HFF-Myc (cell line): ENCODE measurements at regions not wholly inside any gene's neighbourhood (a gene's known extent, or its start where the extent isn't known, plus 50 kb on each side); places are given as distances from the start of the nearest gene placed in this dataset.

Source experiments
- DNase-seq: peaks from one replicate; pipeline ENCODE4 v3.0.0-alpha.2; 2011; ENCODE audit warnings: low read depth; ENCODE audit errors: extremely low read depth
- H3K4me3 ChIP-seq: replicated peaks from 2 replicates; pipeline ENCODE4 v1.5.1; 2011; ENCODE audit warnings: low read depth, mild to moderate bottlenecking, control low read depth, low read length
- TF ChIP-seq, protein P1 (sequence below): IDR thresholded peaks from 2 replicates; pipeline ENCODE4 v1.5.1; 2012; ENCODE audit warnings: mild to moderate bottlenecking, low read depth, low read length, control low read depth; ENCODE audit errors: missing control alignments

DNA sequence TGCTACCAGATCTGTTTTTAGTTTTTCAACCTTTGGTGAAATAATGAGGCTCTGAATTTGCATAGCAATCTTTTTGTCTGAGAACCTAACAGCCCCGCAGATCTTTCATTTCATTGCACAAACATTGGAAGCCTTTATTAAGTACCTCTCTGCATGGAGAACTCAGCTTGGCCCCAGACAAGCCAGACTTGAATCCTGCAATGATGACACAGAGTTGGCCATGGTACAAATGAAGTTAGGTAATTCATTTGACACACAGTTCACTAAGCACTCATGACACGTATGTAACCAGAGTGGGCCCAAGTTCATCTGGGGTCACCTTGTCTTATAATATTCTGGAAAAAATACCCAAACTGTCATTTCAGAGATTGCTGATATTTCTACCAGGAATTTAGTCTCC lies 439.1 kb upstream of the ID2 start:
- DNase-seq = no peak
- TF ChIP-seq, protein P1, sequence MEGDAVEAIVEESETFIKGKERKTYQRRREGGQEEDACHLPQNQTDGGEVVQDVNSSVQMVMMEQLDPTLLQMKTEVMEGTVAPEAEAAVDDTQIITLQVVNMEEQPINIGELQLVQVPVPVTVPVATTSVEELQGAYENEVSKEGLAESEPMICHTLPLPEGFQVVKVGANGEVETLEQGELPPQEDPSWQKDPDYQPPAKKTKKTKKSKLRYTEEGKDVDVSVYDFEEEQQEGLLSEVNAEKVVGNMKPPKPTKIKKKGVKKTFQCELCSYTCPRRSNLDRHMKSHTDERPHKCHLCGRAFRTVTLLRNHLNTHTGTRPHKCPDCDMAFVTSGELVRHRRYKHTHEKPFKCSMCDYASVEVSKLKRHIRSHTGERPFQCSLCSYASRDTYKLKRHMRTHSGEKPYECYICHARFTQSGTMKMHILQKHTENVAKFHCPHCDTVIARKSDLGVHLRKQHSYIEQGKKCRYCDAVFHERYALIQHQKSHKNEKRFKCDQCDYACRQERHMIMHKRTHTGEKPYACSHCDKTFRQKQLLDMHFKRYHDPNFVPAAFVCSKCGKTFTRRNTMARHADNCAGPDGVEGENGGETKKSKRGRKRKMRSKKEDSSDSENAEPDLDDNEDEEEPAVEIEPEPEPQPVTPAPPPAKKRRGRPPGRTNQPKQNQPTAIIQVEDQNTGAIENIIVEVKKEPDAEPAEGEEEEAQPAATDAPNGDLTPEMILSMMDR = no peak

DNA sequence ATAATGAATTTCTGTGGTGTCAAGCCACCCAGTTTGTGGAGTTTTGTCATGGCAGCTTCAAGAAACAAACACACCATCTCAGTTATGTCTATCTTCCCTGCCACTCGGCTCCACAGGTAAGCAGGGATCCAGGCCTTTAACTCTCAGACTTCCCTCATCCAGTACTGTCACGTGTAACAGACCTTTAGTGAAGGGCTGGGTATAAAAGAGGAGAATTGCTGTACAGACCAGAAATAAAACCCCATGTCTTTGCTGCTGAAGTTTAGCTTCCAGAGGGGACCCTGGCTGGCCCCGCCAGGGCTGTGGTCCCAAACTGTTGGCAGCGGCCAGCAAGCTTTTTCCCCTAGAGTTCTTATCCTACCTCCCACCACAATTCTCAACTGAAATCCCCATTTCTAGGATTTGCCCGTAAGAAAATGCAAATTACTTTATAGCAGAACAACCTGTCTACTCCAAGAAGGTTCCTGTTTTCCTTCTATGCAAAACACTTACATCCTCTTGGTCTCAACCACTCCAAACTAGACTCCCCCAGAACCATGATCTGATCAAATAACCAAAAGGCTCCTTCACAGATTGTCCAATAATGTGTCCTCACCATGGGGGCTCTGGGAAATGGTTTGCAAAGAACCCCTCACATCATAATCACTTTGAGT lies 438.0 kb upstream of the ID2 start:
- TF ChIP-seq, protein P1 = no peak
- H3K4me3 ChIP-seq = no peak overlapping the region
- no peak for DNase-seq

More for the DNA sequence above, 439.1 kb upstream of the ID2 start:
- H3K4me3 ChIP-seq = no peak overlapping the region

DNA sequence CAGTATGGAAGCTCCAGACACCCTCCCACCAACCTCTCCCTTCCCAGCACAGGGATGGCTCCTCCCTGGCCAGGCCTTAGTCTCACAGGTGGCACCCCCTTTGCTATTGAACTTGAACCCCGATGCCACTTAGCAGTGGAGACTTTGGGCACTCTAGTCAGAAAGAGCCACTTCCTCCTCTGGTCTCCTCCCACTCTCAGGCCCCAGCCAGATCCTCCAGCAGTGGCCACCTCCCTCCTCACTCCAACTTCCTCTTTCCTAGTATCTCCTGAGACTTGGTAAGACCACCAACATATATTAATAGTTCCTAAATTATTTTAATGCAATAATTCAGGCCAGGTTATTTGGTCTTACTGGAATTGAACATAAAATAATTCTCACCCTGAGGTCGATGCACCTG lies 437.2 kb upstream of the ID2 start:
- no peak overlapping the region for H3K4me3 ChIP-seq
- no peak for DNase-seq
- TF ChIP-seq, protein P1 = no peak

DNA sequence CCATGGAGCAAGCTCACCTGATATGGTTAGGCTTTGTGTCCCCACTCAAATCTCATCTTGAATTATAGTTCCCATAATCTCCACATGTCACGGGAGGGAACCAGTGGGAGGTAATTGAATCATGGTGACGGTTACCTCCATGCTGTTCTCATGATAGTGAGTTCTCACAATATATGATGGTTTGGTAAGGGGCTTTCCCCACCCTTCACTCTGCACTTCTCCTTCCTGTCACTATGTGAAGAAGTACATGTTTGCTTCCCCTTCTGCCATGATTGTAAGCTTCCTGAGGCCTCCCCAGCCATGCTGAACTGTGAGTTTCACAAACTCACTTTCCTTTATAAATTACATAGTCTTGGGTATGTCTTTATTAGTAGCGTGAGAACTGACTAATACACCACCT lies 435.7 kb upstream of the ID2 start:
- DNase-seq = no peak
- TF ChIP-seq, protein P1 = no peak
- no peak overlapping the region for H3K4me3 ChIP-seq

DNA sequence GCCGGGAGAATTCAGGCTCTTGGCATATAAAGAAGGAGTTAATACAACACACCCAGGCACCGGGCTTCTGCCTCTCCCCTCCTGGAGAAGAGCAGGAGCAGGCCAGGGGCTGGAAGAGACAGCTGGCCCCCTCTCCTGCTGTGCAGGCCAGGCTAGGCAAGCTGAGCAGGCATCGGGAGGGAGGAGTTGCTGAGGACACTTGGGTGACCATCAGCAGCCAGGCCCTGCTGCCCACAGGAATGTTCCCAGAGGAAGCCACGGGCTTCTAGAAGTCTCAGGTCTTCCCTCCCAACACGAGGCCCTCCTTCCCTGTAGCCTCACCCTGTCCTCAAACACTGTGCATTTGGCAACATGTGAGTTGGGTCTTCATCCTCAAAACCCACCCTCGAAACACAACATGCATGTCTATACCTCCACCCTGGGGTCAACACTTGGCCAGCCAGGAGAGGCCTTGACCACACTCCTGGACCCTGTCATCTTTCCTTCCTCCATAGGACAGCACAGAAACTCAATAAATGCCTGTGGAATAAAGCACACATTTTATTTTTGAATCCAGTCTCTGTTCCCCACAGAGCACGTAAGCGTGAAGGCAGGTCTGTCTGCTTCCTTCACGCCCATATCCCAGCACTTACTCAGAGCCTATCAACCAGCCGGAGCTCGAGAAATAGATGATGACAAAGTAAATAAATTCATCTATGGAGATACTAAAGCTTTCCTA lies 433.8 kb upstream of the ID2 start:
- no peak overlapping the region for H3K4me3 ChIP-seq
- TF ChIP-seq, protein P1 = no peak
- no peak for DNase-seq

DNA sequence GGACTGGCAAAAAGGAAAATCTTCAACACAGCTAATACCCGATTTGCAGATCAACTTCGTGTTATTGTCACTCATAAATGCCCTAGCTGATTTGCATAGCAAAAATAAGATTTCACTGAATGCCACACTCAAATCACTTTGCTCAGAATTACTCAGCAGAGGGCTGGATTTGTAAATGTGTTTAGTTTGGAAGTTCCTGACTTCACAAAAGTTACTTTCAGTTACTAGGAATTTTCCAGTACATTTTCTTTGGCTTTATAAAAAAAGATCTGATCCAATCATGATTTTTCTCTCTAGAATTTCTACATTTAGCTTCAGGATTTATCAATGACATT lies 433.3 kb upstream of the ID2 start:
- TF ChIP-seq, protein P1 = no peak
- DNase-seq = no peak
- H3K4me3 ChIP-seq = no peak overlapping the region

DNA sequence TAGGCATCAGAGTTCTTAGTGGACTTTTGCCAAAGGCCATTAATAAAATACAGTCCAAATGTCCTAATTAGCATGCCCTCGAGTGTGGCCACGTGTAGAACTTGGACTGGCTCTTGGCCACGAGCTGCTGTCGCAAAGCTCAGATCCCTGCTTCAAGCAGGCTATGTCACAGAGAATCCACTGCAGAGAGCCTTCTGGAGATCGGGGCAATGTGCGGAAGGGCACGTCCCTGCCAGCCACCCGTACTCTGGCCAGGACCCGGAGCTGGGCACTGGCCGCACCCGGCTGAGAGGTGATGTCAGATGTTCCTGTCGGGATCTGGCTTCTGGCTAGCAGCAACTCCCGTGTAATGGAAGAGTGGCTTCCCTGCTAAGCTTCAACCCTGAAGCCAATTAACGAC lies 432.7 kb upstream of the ID2 start:
- no peak for DNase-seq
- H3K4me3 ChIP-seq = no peak overlapping the region
- TF ChIP-seq, protein P1 = no peak
